NCI-H2107 (cell line): ENCODE measurements at regions not wholly inside any gene's neighbourhood (a gene's known extent, or its start where the extent isn't known, plus 50 kb on each side); places are given as distances from the start of the nearest gene placed in this dataset.
"Not testable (repeated sequence)": the region's sequence is repeated elsewhere in the genome, so short reads cannot be mapped to it uniquely, and the experiment has no call there.

Experiments used
- DNase-seq: peaks from one replicate; lab custom pipeline; 2025; lab: John Stamatoyannopoulos, UW

DNA sequence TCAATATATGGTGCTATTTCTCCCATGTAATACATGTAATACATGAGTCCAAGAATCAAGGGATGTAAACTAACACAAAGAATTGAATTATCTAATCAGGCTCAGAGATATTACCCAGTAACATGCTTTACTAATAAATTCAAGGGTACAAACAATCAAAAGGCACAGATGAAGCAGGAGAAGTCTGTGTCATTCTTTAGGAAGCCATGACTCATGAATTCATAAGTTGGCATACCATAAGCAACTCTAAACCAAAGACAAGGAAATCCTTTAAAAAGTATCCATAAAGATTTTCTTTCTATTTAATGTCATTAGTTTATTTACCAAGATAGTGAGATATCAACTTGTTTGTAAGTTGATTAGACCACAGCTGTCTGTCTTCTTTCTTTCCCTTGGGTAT is 446.0 kb upstream of the IMPG1 start:
- no peak for DNase-seq

DNA sequence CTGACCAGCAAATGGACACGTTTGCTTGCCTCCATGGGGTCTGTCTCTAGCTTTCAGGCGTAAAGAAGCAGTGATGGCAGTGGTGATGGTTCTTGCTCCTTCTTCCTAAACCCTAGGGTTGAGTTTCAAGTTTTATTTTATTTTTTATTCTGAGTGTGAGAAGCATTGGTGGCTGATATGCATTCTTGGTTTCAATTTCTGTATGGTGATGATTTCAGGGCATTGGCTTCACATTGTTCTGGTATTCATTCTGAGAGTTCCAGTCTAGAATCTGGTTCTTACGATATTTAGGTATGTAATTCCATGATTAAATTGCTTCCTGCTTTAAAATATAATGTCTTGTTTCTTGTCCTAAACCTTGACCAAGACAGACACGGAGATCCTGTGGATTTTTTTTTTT is 444.5 kb upstream of the IMPG1 start:
- DNase-seq, result no peak

DNA sequence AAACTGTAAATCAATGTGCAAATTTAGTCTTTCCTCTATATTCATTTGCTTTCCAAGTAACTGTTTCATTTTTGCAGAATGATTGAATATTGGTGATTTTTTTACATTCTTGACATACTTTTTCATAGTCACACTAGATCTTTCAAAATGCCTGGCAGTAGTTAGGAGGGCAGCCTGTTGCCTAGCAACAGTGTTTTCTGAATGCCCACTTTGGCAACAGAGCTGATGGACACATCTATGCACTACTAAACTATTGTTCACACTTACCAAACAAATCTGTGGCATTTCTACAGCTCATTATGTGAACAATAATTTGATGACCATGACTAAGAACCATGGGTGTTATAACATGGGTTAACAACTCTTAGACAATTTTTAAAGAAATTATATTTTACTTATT is 438.0 kb upstream of the IMPG1 start:
- no peak for DNase-seq

DNA sequence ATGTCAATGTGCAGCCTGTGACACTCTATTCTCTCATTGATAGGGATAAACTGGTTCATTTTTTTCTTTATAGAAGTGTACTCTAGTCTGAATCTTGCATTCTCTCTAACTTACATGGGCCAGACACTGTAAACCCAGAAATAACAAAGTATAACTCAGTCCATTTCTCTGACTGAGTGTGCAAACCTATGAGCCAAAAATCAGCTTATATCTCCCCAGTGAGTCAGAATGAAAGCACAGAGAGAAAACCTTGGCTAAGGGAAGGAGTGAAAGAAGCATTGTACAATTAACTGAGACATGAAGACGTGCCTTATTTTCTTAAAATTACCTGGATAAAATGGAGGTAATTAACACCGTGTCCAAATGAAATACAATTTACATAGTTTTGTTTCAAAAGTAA is 436.9 kb upstream of the IMPG1 start:
- DNase-seq, result no peak

DNA sequence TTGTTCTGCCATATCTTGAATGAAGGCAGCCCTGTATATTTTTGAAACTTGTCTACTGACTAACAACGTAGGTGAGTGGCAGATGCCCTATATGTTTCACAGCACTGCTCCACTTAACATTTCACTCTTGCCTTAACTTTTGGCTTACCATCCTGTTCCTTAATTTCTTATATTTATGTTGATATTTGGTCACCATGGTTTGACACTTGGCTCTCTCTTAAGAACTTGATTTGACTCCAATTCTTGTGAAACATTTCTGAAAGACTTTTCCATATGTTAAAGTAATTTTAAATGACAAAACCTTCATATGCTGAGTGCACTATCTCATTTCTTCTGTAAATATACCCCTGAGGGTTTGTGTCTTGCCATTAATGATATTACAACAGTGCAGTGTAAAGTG is 434.3 kb upstream of the IMPG1 start:
- no peak for DNase-seq

DNA sequence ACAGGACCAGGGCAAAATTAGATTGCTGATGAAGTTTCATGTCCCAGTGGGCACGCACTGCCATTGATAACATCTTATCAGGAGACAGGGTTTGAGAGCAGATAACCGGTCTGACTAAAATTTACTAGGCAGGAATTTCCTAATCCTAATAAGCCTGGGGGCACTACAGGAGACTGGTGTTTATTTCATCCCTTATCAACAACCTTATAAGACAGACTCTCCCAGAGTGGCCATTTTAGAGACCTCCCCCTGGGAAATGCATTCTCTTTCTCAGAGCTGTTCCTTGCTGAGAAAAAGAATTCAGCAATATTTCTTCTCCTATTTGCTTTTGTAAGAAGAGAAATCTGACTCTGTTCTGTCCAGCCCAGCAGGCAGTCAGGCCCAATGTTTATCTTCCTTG is 423.4 kb upstream of the IMPG1 start:
- no peak for DNase-seq

DNA sequence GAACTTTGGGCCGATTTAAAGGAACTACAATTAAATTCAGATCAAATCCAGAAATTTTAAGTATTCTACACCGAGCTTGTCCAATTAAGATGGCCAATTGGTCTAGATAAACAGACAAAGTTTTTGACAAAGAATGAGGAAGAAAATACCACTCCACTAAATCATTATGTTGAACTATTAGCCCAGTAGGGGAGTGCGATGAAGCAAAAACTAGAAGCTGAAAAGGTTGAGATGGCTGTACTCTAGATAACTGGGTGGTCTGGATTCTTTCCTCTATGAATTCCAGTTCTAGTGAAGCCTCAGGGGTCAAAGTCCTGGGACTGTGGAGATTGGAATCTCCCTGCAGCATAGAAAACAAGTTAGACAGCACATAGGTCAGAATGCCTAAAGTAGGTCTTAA is 418.9 kb upstream of the IMPG1 start:
- DNase-seq, result not testable (repeated sequence)

DNA sequence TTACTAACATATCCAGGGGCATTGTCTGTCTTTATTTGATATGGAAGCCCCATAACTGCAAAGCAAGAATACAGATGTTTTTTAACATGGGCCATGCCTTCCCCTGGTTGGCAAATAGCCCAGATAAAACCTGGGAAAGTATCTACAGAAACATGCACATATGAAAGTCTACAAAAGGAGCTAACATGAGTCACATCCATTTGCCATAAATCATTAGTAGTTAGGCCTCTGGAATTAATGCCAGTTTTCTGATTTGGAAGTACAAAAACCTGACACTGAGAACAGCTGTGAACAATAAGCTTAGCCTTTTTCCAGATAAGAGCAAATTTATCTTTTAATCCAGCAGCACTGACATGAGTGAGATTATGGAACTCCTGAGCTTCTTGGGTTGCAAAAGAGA is 418.0 kb upstream of the IMPG1 start:
- DNase-seq, result no peak

DNA sequence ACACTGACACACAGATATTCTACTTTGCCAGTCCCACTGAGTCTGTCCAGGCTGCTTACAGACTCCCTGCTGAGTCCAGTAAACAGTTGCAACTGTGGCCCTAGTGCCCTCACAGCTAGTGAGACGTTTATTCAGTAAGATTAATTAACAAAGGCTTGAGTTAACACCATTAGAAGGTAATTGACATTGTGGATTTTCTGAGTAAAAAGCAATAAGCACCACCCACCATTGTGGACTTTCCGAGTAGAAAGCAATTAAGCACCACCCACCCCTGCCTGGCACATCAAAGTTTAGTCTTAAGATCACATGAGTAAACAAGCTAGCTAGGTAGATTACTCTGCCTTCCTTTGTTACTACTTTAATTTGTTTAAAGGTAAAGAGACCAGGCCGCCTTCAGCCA is 408.6 kb upstream of the IMPG1 start:
- no peak for DNase-seq

DNA sequence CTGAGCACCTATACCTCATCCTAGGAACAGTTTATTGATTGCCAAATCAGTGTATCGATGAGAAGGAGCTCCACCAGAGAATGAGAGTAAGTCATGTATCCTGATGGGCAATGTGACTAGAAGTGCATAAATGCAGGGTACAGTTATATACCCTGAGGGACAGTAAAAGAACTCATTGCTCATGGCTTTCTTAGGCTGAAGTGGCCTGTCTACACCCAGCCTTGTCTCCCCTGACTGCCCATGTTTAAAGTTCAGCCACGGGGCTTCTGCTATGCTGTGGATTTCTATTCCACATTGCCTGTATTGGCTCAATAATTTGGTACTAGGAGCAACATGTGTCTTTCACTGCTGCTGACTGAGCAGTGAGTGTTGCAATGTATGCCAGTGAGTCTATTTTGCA is 400.4 kb upstream of the IMPG1 start:
- no peak for DNase-seq

DNA sequence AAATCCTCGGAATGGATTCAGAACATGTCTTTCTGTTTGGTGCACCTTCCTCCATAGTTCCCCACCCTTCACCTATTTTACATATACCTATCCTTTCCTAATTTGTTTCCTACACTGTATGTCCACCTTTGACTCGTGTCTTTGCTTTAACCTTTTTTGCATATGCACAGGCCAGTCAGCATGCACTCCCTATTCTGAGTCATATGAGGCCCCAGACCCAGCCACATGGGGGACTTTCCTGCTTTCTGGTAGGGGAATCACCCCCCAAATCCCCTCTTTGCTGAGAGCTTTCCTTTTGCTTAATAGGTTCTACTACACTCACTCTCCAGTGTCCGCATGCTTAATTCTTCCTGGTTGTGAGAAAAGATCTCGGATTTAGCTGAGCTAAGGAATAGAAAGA is 393.8 kb upstream of the IMPG1 start:
- no peak for DNase-seq

DNA sequence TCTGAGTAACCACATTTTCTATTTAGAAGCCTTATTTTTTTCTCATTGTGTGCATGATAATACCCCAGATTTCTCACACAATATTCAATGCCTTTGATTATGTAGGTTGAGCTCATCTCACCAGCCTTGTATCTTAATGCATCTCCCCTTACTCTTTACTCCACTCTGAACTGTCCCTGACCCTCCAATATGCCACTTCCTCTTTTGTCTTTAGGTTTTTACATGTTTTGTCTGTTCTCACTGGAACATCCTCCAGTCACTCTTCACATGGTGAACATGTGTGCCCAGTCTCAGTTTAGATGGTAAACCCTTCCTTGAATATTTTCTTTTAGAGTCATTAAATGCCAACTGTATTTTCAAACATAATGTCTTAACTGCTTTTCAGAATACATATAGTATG is 392.9 kb upstream of the IMPG1 start:
- DNase-seq, result no peak

DNA sequence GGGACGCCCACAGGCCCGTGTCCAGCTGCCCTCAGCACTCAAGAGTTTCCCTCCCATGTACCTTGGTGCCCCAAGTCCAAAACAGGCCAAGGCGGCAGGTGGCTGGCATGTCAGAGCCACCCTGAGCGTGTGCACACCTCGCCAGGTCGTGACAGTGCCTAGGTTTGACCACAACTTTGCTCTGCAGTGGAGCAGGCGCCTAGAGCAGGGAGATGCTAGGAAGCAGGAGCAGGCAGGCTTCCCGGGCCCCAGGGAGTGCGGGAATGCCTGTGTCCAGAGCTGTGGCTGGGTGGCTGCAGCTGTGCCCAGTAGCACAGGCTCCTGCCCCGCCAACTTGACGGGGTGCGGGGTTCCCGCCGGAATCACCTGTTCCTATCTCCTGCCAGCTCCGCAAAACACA is 380.8 kb upstream of the IMPG1 start:
- no peak for DNase-seq

DNA sequence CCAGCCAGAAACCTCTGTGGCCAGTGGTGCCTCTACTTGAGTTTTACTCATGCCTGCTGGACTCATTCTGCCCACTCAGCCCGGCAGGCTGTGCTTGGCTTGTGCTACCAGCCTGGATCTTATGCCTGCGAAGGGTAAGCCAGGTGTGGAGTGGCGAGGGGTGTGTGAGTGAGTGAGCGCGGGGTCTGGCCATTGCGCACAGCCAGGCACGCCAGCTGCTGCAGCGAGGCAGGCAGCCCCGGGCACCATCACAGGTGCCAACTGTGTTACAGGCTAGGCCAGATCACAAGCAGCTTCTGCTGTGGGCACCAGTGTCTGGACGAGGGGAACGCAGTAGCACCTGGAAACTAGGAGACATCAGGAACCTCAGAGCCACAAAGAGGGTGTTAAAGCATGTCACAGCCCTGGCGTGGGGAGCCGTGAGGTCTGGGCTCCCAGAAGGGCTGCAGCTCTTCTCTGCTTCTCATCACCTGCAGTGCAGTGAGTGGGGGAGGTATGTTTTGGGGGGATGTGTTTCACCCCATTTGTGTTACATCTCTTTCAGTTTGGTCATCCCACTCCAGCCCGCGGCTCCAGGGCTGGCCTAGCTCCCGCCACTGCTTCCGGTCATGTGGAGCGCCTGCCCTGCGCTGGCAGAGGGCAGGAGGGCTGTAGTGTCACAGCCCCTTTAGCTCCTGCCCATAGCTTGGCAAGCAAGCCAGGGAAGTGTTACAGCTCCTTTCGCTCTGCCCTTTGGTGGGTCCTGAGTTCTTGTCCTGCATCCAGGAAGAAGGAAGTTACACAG is 379.7 kb upstream of the IMPG1 start:
- DNase-seq, result no peak

DNA sequence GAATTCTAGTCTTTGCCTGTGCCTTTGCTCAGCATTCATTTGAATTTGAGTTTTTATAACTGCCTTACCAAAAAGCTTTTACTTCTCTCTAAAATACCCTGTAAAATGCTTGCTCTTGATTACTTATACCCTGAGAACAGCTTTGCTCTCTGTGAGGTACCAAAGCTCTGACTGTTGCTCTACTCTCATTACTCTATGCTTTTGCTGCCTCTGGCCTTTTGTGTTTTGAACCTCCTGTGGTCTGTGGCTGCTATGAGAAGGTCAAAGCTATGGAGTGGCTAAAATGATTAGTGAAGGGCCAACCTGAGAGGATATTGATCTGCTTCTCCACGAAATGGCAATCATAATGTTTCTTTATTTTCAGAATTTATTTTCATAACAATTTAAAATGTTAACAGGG is 375.6 kb upstream of the IMPG1 start:
- DNase-seq, result no peak

DNA sequence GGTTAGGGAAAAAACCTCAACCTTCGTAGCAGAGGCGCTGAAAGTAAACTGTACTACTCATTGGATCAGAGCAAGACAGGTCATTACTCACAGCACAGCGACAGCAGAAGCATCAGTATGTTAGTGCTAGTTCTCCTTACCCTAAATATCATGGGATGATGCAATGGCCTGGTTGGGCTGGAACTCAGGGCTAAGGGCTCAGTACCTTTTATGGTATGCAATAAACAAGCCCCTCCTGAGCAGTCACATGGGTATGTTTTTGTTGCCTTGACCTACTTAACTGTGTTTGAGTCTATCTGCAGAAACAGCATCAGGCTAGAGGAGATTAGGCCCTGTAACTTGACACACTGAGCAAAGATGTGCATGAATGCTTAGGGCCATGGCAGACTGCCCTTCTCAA is 369.4 kb upstream of the IMPG1 start:
- DNase-seq, result no peak

DNA sequence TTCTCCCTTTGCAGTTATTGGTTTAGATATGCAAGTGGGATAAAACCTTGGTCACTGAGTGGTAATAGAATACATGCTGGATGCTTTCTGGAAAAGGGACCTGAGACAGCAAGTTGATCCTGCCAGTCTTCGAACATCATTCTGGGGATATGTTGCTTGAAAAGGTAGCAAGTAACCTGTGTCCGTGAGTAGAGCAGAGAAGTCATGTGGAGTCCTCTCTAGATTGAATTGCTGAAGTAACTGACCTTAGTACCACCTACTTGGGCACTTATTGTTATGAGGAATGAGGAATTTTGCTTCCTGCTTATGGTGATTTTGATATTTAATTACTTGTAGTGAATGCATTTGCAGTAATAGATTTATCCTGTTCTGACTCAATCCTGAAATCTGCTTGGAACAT is 367.3 kb upstream of the IMPG1 start:
- DNase-seq, result no peak

DNA sequence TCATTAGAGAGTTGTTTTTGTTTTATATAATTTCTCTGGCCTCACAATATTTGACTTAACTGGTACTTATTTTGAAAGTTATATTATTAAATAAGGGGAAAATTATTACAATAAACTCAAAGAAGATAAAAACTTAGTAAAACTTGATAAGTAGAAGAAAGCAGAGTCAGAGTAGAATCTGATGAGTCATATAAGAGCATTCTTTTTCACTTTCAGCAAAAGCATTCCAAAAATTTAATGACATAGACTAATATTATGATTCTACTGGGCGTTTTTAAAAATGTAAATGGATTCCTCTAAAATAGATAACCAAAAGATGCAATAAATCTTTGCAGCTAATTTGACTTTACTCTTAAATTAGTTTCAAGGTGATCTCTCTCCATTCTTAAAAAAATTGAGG is 366.3 kb upstream of the IMPG1 start:
- no peak for DNase-seq

DNA sequence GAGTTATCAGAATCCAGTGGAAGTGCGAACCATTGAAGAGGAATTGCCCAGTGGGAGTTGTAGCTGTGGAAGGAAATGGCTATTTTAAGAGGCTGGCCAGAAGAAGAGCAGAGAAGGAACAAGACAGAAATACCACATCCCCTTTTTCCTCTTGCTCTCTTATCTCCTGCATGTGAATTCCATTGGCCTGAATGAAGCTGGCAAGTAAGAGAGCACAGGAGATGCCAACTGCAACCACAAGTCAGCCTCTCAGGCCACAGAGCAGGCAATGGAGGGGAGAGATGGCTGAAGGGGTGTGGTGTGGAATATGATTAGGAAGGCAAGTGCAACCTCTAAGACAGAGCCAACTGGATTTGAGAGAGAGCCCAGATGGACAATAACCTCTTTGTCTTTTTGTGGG is 362.7 kb upstream of the IMPG1 start:
- DNase-seq, result no peak

DNA sequence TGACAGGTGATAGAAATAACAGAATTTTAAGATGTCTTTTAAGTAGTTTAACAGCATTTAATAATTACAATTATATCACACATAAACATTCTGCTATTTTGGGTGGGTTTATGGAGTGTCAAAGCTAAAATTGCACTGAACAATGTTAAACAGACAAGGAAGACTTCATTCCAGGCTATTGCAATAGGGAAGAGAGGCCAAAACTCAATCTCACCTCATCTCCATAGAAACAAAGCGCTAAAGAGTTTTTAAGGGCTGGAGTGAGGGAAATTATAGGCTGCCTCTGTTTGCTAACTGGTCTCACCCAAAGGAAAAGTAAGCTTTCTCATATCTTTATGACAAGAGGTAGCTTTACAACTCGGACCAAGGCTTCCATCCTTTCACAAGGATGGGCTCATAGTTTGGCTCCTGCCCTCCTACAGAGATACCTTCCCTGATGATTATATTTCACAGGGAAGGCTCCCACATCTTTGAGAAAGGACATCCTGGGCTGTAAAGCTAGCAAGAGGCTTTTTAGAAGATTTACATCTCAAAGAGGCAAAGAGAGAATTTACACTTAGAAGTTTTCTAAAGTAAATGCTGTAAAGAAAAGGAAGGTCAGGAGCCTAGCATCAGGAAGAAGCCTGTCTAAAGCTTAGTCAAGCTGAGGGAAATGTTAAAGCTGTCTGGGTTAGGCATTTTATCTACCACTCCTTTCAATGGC is 350.2 kb upstream of the IMPG1 start:
- no peak for DNase-seq

DNA sequence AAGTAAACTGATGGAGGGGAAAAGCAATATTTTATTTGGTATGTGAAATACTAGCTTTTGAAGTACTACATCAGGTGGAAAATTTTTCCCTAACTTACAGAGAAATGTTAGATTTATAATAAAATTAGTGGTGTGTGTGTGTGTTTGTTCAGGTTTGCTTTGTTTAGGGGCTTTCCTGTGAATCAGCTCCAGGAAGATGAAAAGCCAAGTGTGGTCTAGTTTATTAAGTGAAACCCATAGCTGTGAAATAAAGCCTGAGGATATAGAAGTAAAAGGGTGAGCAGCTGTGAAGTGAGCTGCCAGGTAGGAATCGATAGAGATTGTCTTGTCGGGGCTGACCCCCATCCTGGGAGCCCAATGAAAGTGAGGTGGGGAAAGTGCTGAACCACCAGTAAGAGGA is 347.6 kb upstream of the IMPG1 start:
- no peak for DNase-seq

DNA sequence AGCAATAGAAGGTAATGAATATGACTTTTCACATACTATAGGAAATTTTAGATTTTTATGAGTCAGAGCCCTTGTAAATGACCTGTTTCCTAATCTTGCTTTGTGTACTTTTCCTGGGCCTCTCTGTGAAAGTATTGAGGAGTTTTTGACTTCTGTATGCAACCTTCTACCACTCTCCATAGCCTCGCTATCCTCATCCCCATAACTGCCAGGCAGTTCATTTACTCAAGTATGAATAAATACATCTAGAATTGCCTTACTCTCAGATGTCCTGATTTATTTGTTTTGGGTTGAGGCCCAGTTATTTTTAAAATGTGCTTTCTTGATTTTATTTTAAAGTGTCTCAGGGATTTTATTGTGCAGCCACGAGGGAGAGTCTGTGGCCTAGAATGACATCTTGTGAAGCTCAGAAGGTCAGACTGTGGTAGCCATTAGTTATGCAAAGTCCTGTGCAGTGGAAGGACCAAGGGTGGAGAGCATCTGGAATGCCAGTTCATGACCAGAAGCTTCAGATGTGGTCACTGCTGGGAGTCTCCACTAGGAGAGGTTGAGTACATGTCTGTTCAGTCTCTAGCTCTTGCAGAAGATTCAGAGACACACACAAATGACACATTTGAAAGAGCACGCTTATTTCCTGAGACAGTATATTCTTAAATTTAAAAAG is 346.2 kb upstream of the IMPG1 start:
- no peak for DNase-seq

DNA sequence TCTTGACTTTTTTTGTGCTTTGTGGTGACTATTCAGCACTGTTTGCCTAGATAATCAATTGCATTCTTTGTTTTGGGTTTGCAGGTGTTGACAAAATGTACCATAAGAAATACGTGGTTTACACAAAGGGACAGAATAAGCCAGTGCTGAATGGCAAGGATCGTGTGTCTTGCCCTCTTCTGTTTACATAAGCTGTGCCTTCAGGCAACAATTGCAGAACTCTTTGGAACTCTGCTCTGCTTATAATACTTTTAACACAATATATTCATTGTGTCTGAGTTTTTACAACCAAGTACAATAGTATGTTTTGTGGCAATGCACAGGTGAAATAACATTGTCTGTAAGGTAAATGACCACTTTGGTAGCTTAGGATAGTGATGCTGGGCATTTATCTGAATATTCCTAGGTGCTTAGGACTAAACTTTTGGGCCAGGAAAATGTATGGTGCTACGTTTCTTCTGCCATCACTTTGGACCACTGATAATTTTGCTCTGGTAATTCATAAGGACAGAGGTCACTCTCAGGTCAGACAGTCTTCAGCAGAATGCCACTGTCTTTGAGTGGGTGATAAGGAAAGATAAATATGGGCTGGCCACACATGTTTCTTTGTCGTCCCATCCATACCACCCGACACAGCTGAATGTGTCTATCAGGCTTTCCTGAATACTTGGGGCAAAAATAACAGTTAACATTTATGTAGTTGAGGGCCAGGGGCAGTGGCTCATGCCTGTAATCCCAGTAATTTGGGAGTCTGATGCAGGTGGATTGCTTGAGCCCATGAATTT is 344.6 kb upstream of the IMPG1 start:
- DNase-seq, result no peak
